ENCODE measurements at regions not wholly inside any gene's neighbourhood (a gene's known extent, or its start where the extent isn't known, plus 50 kb on each side); places are given as distances from the start of the nearest gene placed in this dataset.

GRCh38 chr5:2663489-2663888 is 88.0 kb downstream of the IRX2 start:
- H3K9me2 ChIP-seq (ENCODE audit: insufficient read depth) = no peaks in the 10 kb centered on the region
- TF ChIP-seq NANOG (IDR thresholded peaks at IDR 0.05; ENCODE audit: borderline replicate concordance) = no peak
- no peak for TF ChIP-seq ZNF114 (CRISPR knock-in tag; IDR thresholded peaks at IDR 0.05)
- no peak for TF ChIP-seq ZNF462 (CRISPR knock-in tag; IDR thresholded peaks at IDR 0.05)
- no peak for TF ChIP-seq EZH2 (IDR thresholded peaks at IDR 0.05; ENCODE audit: low read depth, unreplicated experiment)
- TF ChIP-seq JUNB (IDR thresholded peaks at IDR 0.05; ENCODE audit: unreplicated experiment) = no peak
- no peak for TF ChIP-seq STAT1 (IDR thresholded peaks at IDR 0.05; ENCODE audit: unreplicated experiment)
- TF ChIP-seq ETS1 (IDR thresholded peaks at IDR 0.05) = no peak
- no peak for TF ChIP-seq CREB1 (CRISPR knock-in tag; IDR thresholded peaks at IDR 0.05; ENCODE audit: low read depth)
- TF ChIP-seq REST (IDR thresholded peaks at IDR 0.05; ENCODE audit: unreplicated experiment) = no peak
- TF ChIP-seq ZNF331 (CRISPR knock-in tag; IDR thresholded peaks at IDR 0.05; ENCODE audit: low read depth) = no peak
- TF ChIP-seq CTCF (conservative IDR thresholded peaks at IDR 0.05; ENCODE audit: low read depth in 2 of 2) = no peak
- no peak for TF ChIP-seq EZH2phosphoT487 (IDR thresholded peaks at IDR 0.05; ENCODE audit: unreplicated experiment)
- TF ChIP-seq POLR2AphosphoS5 (IDR thresholded peaks at IDR 0.05; ENCODE audit: low read depth) = no peak
- H3K4me3 Mint-ChIP-seq = no peak overlapping the region
- no peaks in the 10 kb centered on the region for H3K9me3 Mint-ChIP-seq
- H3K4me1 ChIP-seq (ENCODE audit: insufficient read depth) = no peaks in the 10 kb centered on the region
- no peaks in the 10 kb centered on the region for H3K79me2 ChIP-seq (replicated peaks; ENCODE audit: insufficient read depth)
- no peak overlapping the region for H3K4me3 ChIP-seq
- H3K36me3 ChIP-seq (ENCODE audit: insufficient read depth) = no peaks in the 10 kb centered on the region
- H3K36me3 Mint-ChIP-seq (ENCODE audit: low read depth) = no peaks in the 10 kb centered on the region
- DNase-seq (ENCODE audit: low spot score) (no peak), ATAC-seq (no peak)
- peaks cover 4% of the 10 kb centered on the region for H3K27me3 Mint-ChIP-seq (ENCODE audit: insufficient read depth, low read depth, poor library complexity)
- no peaks in the 10 kb centered on the region for H4K20me1 ChIP-seq (replicated peaks; ENCODE audit: insufficient read depth)
- no peak overlapping the region for H3K27ac Mint-ChIP-seq
- no peak overlapping the region for H3K4me2 ChIP-seq
- H2AFZ ChIP-seq = no peak overlapping the region
- no peaks in the 10 kb centered on the region for H3F3A ChIP-seq (replicated peaks; ENCODE audit: low read depth)
- no peak overlapping the region for H3K27ac ChIP-seq (ENCODE audit: low read depth)
- H3K4me1 Mint-ChIP-seq = no peaks in the 10 kb centered on the region
- no peaks in the 10 kb centered on the region for H3K27me3 ChIP-seq (ENCODE audit: insufficient read depth)

All from GM23338 (cell line).